ENCODE measurements at regions not wholly inside any gene's neighbourhood (a gene's known extent, or its start where the extent isn't known, plus 50 kb on each side); places are given as distances from the start of the nearest gene placed in this dataset.

- H3K9me3 Mint-ChIP-seq = no peaks in the 10 kb centered on the region
- no peak overlapping the region for H3K27ac Mint-ChIP-seq
- H3K27me3 Mint-ChIP-seq (ENCODE audit: low read depth) = no peaks in the 10 kb centered on the region
- no peaks in the 10 kb centered on the region for H3K4me1 Mint-ChIP-seq (ENCODE audit: low read depth)
- no peak for DNase-seq (ENCODE audit: low spot score)
- intact Hi-C loops (cut with micrococcal nuclease) = no loop called here
- H3K36me3 Mint-ChIP-seq (ENCODE audit: low read depth) = no peaks in the 10 kb centered on the region
- H3K4me3 Mint-ChIP-seq (ENCODE audit: low read depth) = no peak overlapping the region
Observed at GRCh38 chr7:79548727-79549126, 95.3 kb upstream of the MAGI2 start.

GRCh38 chr7:79547132-79547531 is 93.7 kb upstream of the MAGI2 start:
- no peaks in the 10 kb centered on the region for H3K27me3 Mint-ChIP-seq (ENCODE audit: low read depth)
- H3K4me3 Mint-ChIP-seq (ENCODE audit: low read depth) = no peak overlapping the region
- no peak for DNase-seq (ENCODE audit: low spot score)
- H3K36me3 Mint-ChIP-seq (ENCODE audit: low read depth) = no peaks in the 10 kb centered on the region
- H3K4me1 Mint-ChIP-seq (ENCODE audit: low read depth) = no peaks in the 10 kb centered on the region
- H3K27ac Mint-ChIP-seq = no peak overlapping the region
- H3K9me3 Mint-ChIP-seq = no peaks in the 10 kb centered on the region
- intact Hi-C loops (cut with micrococcal nuclease) = no loop called here

- Mint-ChIP-seq H3K27ac (no peak overlapping the region), H3K9me3 (peaks cover 4% of the 10 kb centered on the region), H3K36me3 (ENCODE audit: low read depth) (no peaks in the 10 kb centered on the region), H3K4me3 (ENCODE audit: low read depth) (no peak overlapping the region), H3K27me3 (ENCODE audit: low read depth) (no peaks in the 10 kb centered on the region), H3K4me1 (ENCODE audit: low read depth) (no peaks in the 10 kb centered on the region)
- intact Hi-C loops (cut with micrococcal nuclease) = no loop called here
- DNase-seq (ENCODE audit: low spot score) = no peak
Observed at GRCh38 chr7:79540592-79540991, 87.1 kb upstream of the MAGI2 start.

GRCh38 chr7:79534128-79534527 is 80.7 kb upstream of the MAGI2 start:
- intact Hi-C loops (cut with micrococcal nuclease) = no loop called here
- H3K9me3 Mint-ChIP-seq = peaks cover 4% of the 10 kb centered on the region
- no peaks in the 10 kb centered on the region for H3K27me3 Mint-ChIP-seq (ENCODE audit: low read depth)
- no peaks in the 10 kb centered on the region for H3K36me3 Mint-ChIP-seq (ENCODE audit: low read depth)
- DNase-seq (ENCODE audit: low spot score) = no peak
- no peaks in the 10 kb centered on the region for H3K4me1 Mint-ChIP-seq (ENCODE audit: low read depth)
- H3K27ac Mint-ChIP-seq = no peak overlapping the region
- no peak overlapping the region for H3K4me3 Mint-ChIP-seq (ENCODE audit: low read depth)

GRCh38 chr7:79531905-79532664 is 78.6 kb upstream of the MAGI2 start:
- Mint-ChIP-seq H3K4me3 (ENCODE audit: low read depth) (no peak overlapping the region), H3K27ac (no peak overlapping the region), H3K4me1 (ENCODE audit: low read depth) (no peaks in the 10 kb centered on the region), H3K9me3 (no peaks in the 10 kb centered on the region), H3K27me3 (ENCODE audit: low read depth) (no peaks in the 10 kb centered on the region), H3K36me3 (ENCODE audit: low read depth) (no peaks in the 10 kb centered on the region)
- no peak for DNase-seq (ENCODE audit: low spot score)
- intact Hi-C loops (cut with micrococcal nuclease) = no loop called here

- H3K27ac Mint-ChIP-seq = no peak overlapping the region
- H3K36me3 Mint-ChIP-seq (ENCODE audit: low read depth) = no peaks in the 10 kb centered on the region
- no peak overlapping the region for H3K4me3 Mint-ChIP-seq (ENCODE audit: low read depth)
- H3K4me1 Mint-ChIP-seq (ENCODE audit: low read depth) = no peaks in the 10 kb centered on the region
- no peak for DNase-seq (ENCODE audit: low spot score)
- H3K9me3 Mint-ChIP-seq = no peaks in the 10 kb centered on the region
- intact Hi-C loops (cut with micrococcal nuclease) = no loop called here
- H3K27me3 Mint-ChIP-seq (ENCODE audit: low read depth) = no peaks in the 10 kb centered on the region
Observed at GRCh38 chr7:79531116-79531515, 77.6 kb upstream of the MAGI2 start.

- Mint-ChIP-seq H3K27ac (no peak overlapping the region), H3K36me3 (ENCODE audit: low read depth) (no peaks in the 10 kb centered on the region), H3K9me3 (no peaks in the 10 kb centered on the region), H3K27me3 (ENCODE audit: low read depth) (no peaks in the 10 kb centered on the region), H3K4me1 (ENCODE audit: low read depth) (no peaks in the 10 kb centered on the region), H3K4me3 (ENCODE audit: low read depth) (no peak overlapping the region)
- no peak for DNase-seq (ENCODE audit: low spot score)
- intact Hi-C loops (cut with micrococcal nuclease) = no loop called here
Observed at GRCh38 chr7:79529881-79530235, 76.4 kb upstream of the MAGI2 start.

- no peak overlapping the region for H3K27ac Mint-ChIP-seq
- H3K27me3 Mint-ChIP-seq (ENCODE audit: low read depth) = no peaks in the 10 kb centered on the region
- H3K36me3 Mint-ChIP-seq (ENCODE audit: low read depth) = no peaks in the 10 kb centered on the region
- no peaks in the 10 kb centered on the region for H3K9me3 Mint-ChIP-seq
- DNase-seq (ENCODE audit: low spot score) = no peak
- intact Hi-C loops (cut with micrococcal nuclease) = no loop called here
- no peak overlapping the region for H3K4me3 Mint-ChIP-seq (ENCODE audit: low read depth)
- H3K4me1 Mint-ChIP-seq (ENCODE audit: low read depth) = no peaks in the 10 kb centered on the region
Observed at GRCh38 chr7:79529214-79529880, 75.9 kb upstream of the MAGI2 start.

GRCh38 chr7:79528421-79528820 is 75.0 kb upstream of the MAGI2 start:
- H3K4me1 Mint-ChIP-seq (ENCODE audit: low read depth) = no peaks in the 10 kb centered on the region
- H3K36me3 Mint-ChIP-seq (ENCODE audit: low read depth) = no peaks in the 10 kb centered on the region
- no peak overlapping the region for H3K4me3 Mint-ChIP-seq (ENCODE audit: low read depth)
- intact Hi-C loops (cut with micrococcal nuclease) = no loop called here
- no peaks in the 10 kb centered on the region for H3K27me3 Mint-ChIP-seq (ENCODE audit: low read depth)
- H3K27ac Mint-ChIP-seq = no peak overlapping the region
- H3K9me3 Mint-ChIP-seq = no peaks in the 10 kb centered on the region
- no peak for DNase-seq (ENCODE audit: low spot score)

GRCh38 chr7:79524048-79524447 is 70.6 kb upstream of the MAGI2 start:
- H3K4me1 Mint-ChIP-seq (ENCODE audit: low read depth) = no peaks in the 10 kb centered on the region
- DNase-seq (ENCODE audit: low spot score) = no peak
- H3K36me3 Mint-ChIP-seq (ENCODE audit: low read depth) = no peaks in the 10 kb centered on the region
- no peaks in the 10 kb centered on the region for H3K9me3 Mint-ChIP-seq
- H3K27me3 Mint-ChIP-seq (ENCODE audit: low read depth) = no peaks in the 10 kb centered on the region
- no peak overlapping the region for H3K4me3 Mint-ChIP-seq (ENCODE audit: low read depth)
- intact Hi-C loops (cut with micrococcal nuclease) = no loop called here
- no peak overlapping the region for H3K27ac Mint-ChIP-seq

- Mint-ChIP-seq H3K4me1 (ENCODE audit: low read depth) (no peaks in the 10 kb centered on the region), H3K27ac (no peak overlapping the region), H3K4me3 (ENCODE audit: low read depth) (no peak overlapping the region), H3K9me3 (no peaks in the 10 kb centered on the region), H3K36me3 (ENCODE audit: low read depth) (no peaks in the 10 kb centered on the region), H3K27me3 (ENCODE audit: low read depth) (no peaks in the 10 kb centered on the region)
- no peak for DNase-seq (ENCODE audit: low spot score)
- intact Hi-C loops (cut with micrococcal nuclease) = no loop called here
Observed at GRCh38 chr7:79523436-79523835, 70.0 kb upstream of the MAGI2 start.

- intact Hi-C loops (cut with micrococcal nuclease) = no loop called here
- H3K4me1 Mint-ChIP-seq (ENCODE audit: low read depth) = no peaks in the 10 kb centered on the region
- no peaks in the 10 kb centered on the region for H3K36me3 Mint-ChIP-seq (ENCODE audit: low read depth)
- H3K27ac Mint-ChIP-seq = no peak overlapping the region
- no peak for DNase-seq (ENCODE audit: low spot score)
- H3K9me3 Mint-ChIP-seq = no peaks in the 10 kb centered on the region
- no peak overlapping the region for H3K4me3 Mint-ChIP-seq (ENCODE audit: low read depth)
- H3K27me3 Mint-ChIP-seq (ENCODE audit: low read depth) = no peaks in the 10 kb centered on the region
Observed at GRCh38 chr7:79520543-79520942, 67.1 kb upstream of the MAGI2 start.

GRCh38 chr7:79515358-79515757 is 61.9 kb upstream of the MAGI2 start:
- Mint-ChIP-seq H3K9me3 (no peaks in the 10 kb centered on the region), H3K27me3 (ENCODE audit: low read depth) (no peaks in the 10 kb centered on the region), H3K4me3 (ENCODE audit: low read depth) (no peak overlapping the region), H3K36me3 (ENCODE audit: low read depth) (no peaks in the 10 kb centered on the region), H3K27ac (no peak overlapping the region), H3K4me1 (ENCODE audit: low read depth) (no peaks in the 10 kb centered on the region)
- no peak for DNase-seq (ENCODE audit: low spot score)
- intact Hi-C loops (cut with micrococcal nuclease) = no loop called here
